ENCODE measurements at regions not wholly inside any gene's neighbourhood (a gene's known extent, or its start where the extent isn't known, plus 50 kb on each side); places are given as distances from the start of the nearest gene placed in this dataset.

DNA sequence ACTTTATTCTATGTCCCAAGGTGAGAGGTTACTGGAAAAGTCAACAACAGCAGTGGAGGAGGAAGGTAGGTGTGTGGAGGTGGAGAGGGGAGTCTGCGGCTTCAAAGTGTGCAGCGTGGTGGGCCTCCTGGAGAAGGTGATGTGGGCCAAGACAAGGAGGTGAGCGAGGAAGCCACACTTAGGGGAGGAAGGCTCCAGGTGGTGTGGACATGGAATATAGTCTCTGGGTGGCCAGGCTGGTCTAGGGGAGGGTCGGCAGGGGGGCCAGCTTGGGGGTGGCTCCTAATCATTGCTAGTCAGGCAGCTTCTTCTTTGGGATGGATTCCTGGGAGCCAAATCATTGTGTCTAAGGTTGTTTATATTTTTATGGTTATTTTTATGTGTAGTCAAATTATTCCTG lies 111.5 kb upstream of the CDH4 start:
- TF ChIP-seq, protein P1, sequence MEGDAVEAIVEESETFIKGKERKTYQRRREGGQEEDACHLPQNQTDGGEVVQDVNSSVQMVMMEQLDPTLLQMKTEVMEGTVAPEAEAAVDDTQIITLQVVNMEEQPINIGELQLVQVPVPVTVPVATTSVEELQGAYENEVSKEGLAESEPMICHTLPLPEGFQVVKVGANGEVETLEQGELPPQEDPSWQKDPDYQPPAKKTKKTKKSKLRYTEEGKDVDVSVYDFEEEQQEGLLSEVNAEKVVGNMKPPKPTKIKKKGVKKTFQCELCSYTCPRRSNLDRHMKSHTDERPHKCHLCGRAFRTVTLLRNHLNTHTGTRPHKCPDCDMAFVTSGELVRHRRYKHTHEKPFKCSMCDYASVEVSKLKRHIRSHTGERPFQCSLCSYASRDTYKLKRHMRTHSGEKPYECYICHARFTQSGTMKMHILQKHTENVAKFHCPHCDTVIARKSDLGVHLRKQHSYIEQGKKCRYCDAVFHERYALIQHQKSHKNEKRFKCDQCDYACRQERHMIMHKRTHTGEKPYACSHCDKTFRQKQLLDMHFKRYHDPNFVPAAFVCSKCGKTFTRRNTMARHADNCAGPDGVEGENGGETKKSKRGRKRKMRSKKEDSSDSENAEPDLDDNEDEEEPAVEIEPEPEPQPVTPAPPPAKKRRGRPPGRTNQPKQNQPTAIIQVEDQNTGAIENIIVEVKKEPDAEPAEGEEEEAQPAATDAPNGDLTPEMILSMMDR (IDR thresholded peaks at IDR 0.05; ENCODE audit: low read depth, low read length): no peak
- no peak for DNase-seq (ENCODE audit: low read depth, low spot score)
- no peak overlapping the region for H3K4me3 ChIP-seq (ENCODE audit: low read depth, low read length)
- in situ Hi-C loops (cut with HindIII; ENCODE audit: low sequenced_read_pairs): no loop called here

DNA sequence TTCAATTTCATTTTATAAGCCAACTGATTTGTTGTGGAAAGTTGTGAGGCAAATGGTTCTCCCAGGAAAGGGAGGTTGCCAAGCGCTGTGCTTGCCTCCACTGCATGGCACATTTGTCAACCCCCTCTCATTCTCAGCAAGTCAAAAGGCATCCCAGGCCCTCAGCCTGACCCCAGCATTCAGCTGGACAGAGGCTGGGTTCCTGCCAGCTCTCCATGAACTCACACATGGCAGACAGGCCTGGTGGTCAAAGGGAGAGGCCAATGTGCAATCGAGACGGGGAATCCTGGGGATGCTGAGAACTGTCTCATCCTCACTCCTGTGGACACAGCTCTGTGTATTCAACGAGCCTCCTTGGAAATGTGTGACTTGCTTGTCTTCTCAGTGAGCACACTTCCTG lies 106.0 kb upstream of the CDH4 start:
- TF ChIP-seq, protein P1 (IDR thresholded peaks at IDR 0.05; ENCODE audit: low read depth, low read length): no peak
- no peak for DNase-seq (ENCODE audit: low read depth, low spot score)
- no peak overlapping the region for H3K4me3 ChIP-seq (ENCODE audit: low read depth, low read length)
- in situ Hi-C loops (cut with HindIII; ENCODE audit: low sequenced_read_pairs): no loop called here

DNA sequence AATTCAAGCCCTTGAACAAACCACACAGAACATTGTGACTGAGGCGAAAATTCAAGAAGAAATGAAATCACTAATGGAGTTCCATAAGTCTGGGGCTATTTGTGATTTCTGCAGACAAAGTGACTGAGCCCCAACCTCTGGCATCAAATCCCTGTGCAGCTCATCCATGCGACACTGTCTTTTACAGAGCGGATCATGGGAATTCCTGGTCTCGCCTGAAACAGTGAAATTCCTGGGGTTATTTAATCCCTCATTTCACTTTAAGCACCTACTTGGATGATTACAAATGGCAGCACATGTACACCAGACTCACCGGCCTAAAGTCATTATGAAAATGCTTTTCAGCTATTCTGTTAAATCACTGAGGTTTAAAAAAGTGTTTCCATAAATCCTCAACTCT lies 102.4 kb upstream of the CDH4 start:
- in situ Hi-C loops (cut with HindIII; ENCODE audit: low sequenced_read_pairs): no loop called here
- no peak overlapping the region for H3K4me3 ChIP-seq (ENCODE audit: low read depth, low read length)
- TF ChIP-seq, protein P1 (IDR thresholded peaks at IDR 0.05; ENCODE audit: low read depth, low read length): no peak
- no peak for DNase-seq (ENCODE audit: low read depth, low spot score)

DNA sequence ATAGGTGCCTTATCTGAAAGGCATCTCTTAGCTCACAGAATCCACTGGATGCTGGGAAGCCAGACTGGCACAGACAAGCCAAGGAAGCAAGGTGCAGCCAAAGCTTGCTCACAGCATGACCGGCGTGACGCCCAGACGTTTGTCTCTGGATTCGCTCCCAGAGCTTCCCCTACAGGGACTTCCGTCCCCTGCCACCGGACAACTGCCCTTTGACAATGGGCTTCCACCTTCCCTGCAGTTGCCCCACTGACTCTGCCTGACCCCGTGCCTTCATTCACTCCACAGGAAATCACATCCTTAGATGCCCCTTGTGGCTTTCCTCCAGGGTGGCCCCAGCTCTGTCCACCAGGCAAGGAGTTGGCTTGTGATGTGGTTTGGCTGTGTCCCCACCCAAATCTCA lies 94.8 kb upstream of the CDH4 start:
- H3K4me3 ChIP-seq (ENCODE audit: low read depth, low read length): no peak overlapping the region
- in situ Hi-C loops (cut with HindIII; ENCODE audit: low sequenced_read_pairs): no loop called here
- TF ChIP-seq, protein P1 (IDR thresholded peaks at IDR 0.05; ENCODE audit: low read depth, low read length): no peak
- no peak for DNase-seq (ENCODE audit: low read depth, low spot score)

DNA sequence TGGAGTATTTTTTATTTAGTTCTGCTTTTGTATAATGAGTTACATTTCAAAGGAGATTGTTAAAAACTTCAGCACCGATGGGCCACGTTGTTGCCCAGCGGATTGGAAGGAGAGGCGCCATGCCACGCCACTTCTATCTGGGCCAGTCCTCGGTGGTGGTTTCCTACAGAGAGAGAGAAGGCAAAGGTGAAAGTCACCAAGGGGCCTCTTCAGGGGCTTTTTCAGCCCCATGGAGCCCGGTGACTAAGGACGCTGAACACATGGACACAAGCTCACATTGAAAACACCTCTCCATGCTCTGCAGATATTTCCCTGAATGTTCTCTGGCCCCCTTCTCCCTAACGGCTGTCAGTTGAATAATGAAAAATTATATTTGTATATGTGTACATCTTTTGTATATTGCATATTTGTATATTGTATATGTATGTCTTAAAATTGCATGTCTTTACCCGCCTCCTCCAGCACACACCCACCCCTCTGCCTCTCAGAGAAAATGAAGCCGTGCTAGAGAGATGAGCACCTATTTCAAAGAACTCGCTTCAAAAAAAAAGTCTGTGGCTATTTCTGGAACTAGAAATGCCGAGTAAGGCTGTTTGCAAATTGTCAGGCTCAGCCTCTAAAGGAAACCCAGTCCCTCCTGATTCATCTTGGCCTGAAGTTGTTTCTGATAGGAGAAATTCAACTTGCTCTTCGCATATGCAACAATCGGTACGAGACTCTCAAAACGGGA lies 91.9 kb upstream of the CDH4 start:
- no peak overlapping the region for H3K4me3 ChIP-seq (ENCODE audit: low read depth, low read length)
- in situ Hi-C loops (cut with HindIII; ENCODE audit: low sequenced_read_pairs): no loop called here
- TF ChIP-seq, protein P1 (IDR thresholded peaks at IDR 0.05; ENCODE audit: low read depth, low read length): no peak
- no peak for DNase-seq (ENCODE audit: low read depth, low spot score)

DNA sequence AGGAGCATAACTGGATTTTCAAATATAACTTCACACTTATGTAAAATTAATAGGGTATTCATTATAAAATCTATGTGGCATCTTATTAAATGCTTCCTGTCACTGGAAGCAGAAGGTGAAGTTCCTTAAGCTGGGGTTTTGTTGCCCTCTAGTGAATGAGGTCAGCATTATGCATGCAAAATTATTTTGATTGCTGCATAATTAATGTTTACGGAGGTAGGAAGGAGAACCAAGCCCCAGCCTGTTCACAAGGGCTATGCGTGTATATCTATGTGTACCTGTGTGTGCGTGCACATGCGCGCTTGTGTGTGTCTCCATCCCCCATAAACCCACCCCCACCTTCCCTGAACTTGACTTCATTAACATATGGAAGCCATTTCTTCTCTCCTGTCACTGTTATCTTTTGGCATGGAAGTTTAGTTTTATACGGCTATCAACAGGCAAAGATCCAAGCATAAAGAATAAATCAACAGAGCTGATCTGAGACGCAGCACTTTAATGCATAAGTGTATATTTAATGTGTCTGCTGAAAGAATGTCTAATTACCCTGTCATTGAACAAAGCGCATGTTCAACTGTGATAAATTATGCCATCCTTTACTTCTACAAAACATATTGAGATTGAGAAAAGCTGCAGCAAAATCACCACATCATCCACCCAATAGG lies 90.2 kb upstream of the CDH4 start:
- DNase-seq (ENCODE audit: low read depth, low spot score): no peak
- no peak overlapping the region for H3K4me3 ChIP-seq (ENCODE audit: low read depth, low read length)
- in situ Hi-C loops (cut with HindIII; ENCODE audit: low sequenced_read_pairs): no loop called here
- TF ChIP-seq, protein P1 (IDR thresholded peaks at IDR 0.05; ENCODE audit: low read depth, low read length): no peak
